ENCODE measurements at regions not wholly inside any gene's neighbourhood (a gene's known extent, or its start where the extent isn't known, plus 50 kb on each side); places are given as distances from the start of the nearest gene placed in this dataset.

- no peaks in the 10 kb centered on the region for H3K36me3 ChIP-seq (ENCODE audit: control insufficient read depth, insufficient read depth, low read length)
- POLR2A ChIA-PET: interaction anchor here (0.5 to 0.9 kb wide), 6 partner anchors 10 to 584 kb away, joined by 3 to 10 read pairs (median 3); no protein-coding TSS in a partner anchor
- CTCF ChIA-PET: interaction anchor here (1.1 to 3.4 kb wide), 4 partner anchors 11 to 177 kb away, joined by 3 to 11 read pairs (median 4); partner anchors contain the start of gene NEK7
- TF ChIP-seq, protein P1, sequence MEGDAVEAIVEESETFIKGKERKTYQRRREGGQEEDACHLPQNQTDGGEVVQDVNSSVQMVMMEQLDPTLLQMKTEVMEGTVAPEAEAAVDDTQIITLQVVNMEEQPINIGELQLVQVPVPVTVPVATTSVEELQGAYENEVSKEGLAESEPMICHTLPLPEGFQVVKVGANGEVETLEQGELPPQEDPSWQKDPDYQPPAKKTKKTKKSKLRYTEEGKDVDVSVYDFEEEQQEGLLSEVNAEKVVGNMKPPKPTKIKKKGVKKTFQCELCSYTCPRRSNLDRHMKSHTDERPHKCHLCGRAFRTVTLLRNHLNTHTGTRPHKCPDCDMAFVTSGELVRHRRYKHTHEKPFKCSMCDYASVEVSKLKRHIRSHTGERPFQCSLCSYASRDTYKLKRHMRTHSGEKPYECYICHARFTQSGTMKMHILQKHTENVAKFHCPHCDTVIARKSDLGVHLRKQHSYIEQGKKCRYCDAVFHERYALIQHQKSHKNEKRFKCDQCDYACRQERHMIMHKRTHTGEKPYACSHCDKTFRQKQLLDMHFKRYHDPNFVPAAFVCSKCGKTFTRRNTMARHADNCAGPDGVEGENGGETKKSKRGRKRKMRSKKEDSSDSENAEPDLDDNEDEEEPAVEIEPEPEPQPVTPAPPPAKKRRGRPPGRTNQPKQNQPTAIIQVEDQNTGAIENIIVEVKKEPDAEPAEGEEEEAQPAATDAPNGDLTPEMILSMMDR (IDR thresholded peaks at IDR 0.05; ENCODE audit: insufficient read depth, low read depth, low read length): no peak
- peak; percentile 71 for DNase-seq (ENCODE audit: low read depth)
- no peak overlapping the region for H3K4me3 ChIP-seq (ENCODE audit: low read depth, low read length)
- no peaks in the 10 kb centered on the region for H3K27me3 ChIP-seq (ENCODE audit: control insufficient read depth, insufficient read depth, low read length)
These were observed 54.9 kb upstream of the NEK7 start for GRCh38 chr1:198101716-198102453.

GRCh38 chr1:198102454-198102827 lies 54.4 kb upstream of the NEK7 start:
- H3K36me3 ChIP-seq (ENCODE audit: control insufficient read depth, insufficient read depth, low read length): no peaks in the 10 kb centered on the region
- TF ChIP-seq, protein P1 (IDR thresholded peaks at IDR 0.05; ENCODE audit: insufficient read depth, low read depth, low read length): no peak
- no peak overlapping the region for H3K4me3 ChIP-seq (ENCODE audit: low read depth, low read length)
- POLR2A ChIA-PET: interaction anchor here (0.5 to 0.9 kb wide), 6 partner anchors 10 to 584 kb away, joined by 3 to 10 read pairs (median 3); no protein-coding TSS in a partner anchor
- DNase-seq (ENCODE audit: low read depth): no peak
- no peaks in the 10 kb centered on the region for H3K27me3 ChIP-seq (ENCODE audit: control insufficient read depth, insufficient read depth, low read length)
- CTCF ChIA-PET: interaction anchor here (1.4 to 3.4 kb wide), 3 partner anchors 11 to 54 kb away, joined by 4 to 11 read pairs (median 5); partner anchors contain the start of gene NEK7

DNA sequence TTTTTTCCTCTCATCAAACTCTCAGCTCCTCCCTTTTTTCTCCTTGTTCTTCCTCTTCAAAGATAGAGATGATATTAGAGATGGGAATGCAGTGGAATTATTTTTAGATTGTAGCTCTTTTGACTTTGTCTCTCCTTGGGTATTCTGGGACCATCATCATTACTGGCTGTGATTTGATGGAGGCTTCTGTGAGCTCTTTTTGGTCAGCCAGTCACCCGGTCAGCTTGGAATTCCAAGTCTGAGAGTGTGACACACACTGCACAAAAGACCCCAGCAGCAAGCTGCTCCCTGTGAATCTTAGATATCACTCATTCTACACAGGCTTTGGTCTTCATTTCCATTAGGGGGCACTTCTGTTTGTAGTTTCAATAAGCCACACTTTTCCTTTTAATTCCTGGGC lies 51.6 kb upstream of the NEK7 start:
- H3K27me3 ChIP-seq (ENCODE audit: control insufficient read depth, insufficient read depth, low read length): no peaks in the 10 kb centered on the region
- ChIA-PET CTCF (interaction anchor here (0.5 to 1.1 kb wide), 3 partner anchors 12 to 51 kb away, joined by 3 to 5 read pairs (median 4); partner anchors contain the start of gene NEK7), POLR2A (no interaction called here)
- DNase-seq (ENCODE audit: low read depth): no peak
- no peak overlapping the region for H3K4me3 ChIP-seq (ENCODE audit: low read depth, low read length)
- TF ChIP-seq, protein P1 (IDR thresholded peaks at IDR 0.05; ENCODE audit: insufficient read depth, low read depth, low read length): no peak
- H3K36me3 ChIP-seq (ENCODE audit: control insufficient read depth, insufficient read depth, low read length): no peaks in the 10 kb centered on the region

DNA sequence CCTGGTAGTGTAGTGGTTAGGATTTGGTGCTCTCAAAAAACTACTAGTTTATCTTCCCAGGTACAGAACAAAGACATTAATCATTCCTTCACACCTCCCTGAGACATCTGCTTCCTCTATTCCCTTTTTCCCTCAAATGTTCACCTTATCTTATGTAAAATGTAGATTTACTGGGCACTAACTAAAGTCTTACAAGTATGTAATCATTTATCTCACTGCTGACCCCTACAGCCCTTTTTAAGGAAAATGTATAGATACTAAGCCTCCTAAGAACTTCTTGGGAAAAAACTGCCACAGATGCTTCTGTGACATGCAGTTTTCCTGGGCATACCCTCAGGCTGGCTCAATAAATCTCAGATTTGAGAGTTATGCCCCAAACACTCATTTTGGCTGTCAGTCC lies 50.8 kb upstream of the NEK7 start:
- TF ChIP-seq, protein P1 (IDR thresholded peaks at IDR 0.05; ENCODE audit: insufficient read depth, low read depth, low read length): no peak
- Histone ChIP-seq H3K36me3 (ENCODE audit: control insufficient read depth, insufficient read depth, low read length) (no peaks in the 10 kb centered on the region), H3K27me3 (ENCODE audit: control insufficient read depth, insufficient read depth, low read length) (no peaks in the 10 kb centered on the region), H3K4me3 (ENCODE audit: low read depth, low read length) (no peak overlapping the region)
- no peak for DNase-seq (ENCODE audit: low read depth)
- POLR2A ChIA-PET: no interaction called here
- CTCF ChIA-PET: interaction anchor here (0.8 kb wide), 1 partner anchor 11 kb away, joined by 3 read pairs; no protein-coding TSS in a partner anchor
